C4-2B (cell line): ENCODE measurements at regions not wholly inside any gene's neighbourhood (a gene's known extent, or its start where the extent isn't known, plus 50 kb on each side); places are given as distances from the start of the nearest gene placed in this dataset.

ENCODE experiments used
- ZFX ChIP-seq: fragments of 450-650 bp; IDR thresholded peaks from 2 replicates; pipeline ENCODE4 v1.6.1; 2017
- TF ChIP-seq, protein P1 (sequence below): fragments of 450-650 bp; conservative IDR thresholded peaks from 2 replicates; pipeline ENCODE4 v1.5.1; 2017; ENCODE audit warnings: mild to moderate bottlenecking

DNA sequence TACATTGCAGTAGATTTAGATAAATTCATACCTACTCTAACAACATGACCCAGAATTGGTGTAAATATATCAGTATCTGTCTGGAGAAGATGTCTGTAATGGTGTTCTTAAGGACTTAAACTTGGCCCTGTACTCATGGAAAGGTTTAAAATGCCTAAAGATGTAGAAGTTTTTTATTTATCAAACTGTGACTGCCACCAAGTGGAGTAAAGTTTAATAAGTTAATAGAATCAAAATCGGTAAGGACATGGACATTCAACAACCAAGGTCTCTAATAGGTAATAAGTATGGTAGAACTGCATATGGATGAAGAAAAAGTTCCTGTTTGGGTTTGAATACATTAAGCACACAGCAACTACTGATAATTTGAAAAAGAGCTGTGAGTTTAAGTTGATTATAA, 474.0 kb upstream of the NDST3 start:
- TF ChIP-seq, protein P1, sequence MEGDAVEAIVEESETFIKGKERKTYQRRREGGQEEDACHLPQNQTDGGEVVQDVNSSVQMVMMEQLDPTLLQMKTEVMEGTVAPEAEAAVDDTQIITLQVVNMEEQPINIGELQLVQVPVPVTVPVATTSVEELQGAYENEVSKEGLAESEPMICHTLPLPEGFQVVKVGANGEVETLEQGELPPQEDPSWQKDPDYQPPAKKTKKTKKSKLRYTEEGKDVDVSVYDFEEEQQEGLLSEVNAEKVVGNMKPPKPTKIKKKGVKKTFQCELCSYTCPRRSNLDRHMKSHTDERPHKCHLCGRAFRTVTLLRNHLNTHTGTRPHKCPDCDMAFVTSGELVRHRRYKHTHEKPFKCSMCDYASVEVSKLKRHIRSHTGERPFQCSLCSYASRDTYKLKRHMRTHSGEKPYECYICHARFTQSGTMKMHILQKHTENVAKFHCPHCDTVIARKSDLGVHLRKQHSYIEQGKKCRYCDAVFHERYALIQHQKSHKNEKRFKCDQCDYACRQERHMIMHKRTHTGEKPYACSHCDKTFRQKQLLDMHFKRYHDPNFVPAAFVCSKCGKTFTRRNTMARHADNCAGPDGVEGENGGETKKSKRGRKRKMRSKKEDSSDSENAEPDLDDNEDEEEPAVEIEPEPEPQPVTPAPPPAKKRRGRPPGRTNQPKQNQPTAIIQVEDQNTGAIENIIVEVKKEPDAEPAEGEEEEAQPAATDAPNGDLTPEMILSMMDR = peak; percentile 13; the same call in 1 of the 2 replicates
- no peak for TF ChIP-seq ZFX
